Lung (tissue), 11 donors: ENCODE measurements at regions not wholly inside any gene's neighbourhood (a gene's known extent, or its start where the extent isn't known, plus 50 kb on each side); places are given as distances from the start of the nearest gene placed in this dataset.
A peak's percentile ranks its signal among the peaks of the same experiment; 100 is the strongest.

ENCODE experiments used
- ATAC-seq: fragments of 200-7000 bp; cut with Tn5 transposase; one replicate; pipeline ENCODE4 v1.9.1; 2020; ENCODE audit warnings: moderate number of reproducible peaks; ENCODE audit not compliant: insufficient read depth, low FRiP score
- DNase-seq, 3 donors: peaks; one replicate each; pipeline ENCODE4 v3.0.0-alpha.2; 2013 to 2017
- H3K27ac ChIP-seq, 2 donors: one replicate each; pipeline ENCODE4 v1.5.1; 2013; ENCODE audit warnings: mild to moderate bottlenecking in 2 of 2, moderate library complexity in 2 of 2, control low read depth in 1 of 2, inconsistent platforms in 1 of 2, low read depth in 1 of 2, low read length in 1 of 2
- H3K27me3 ChIP-seq, 3 donors: one replicate each; pipeline ENCODE4 v1.5.1; 2013; ENCODE audit warnings: low read length in 2 of 3; ENCODE audit not compliant: control insufficient read depth in 3 of 3, insufficient read depth in 3 of 3
- H3K36me3 ChIP-seq, 4 donors: one replicate each; pipeline ENCODE4 v1.5.1; 2013; ENCODE audit warnings: low read length in 4 of 4, mild to moderate bottlenecking in 1 of 4, moderate library complexity in 1 of 4; ENCODE audit not compliant: control insufficient read depth in 4 of 4, insufficient read depth in 4 of 4
- H3K4me1 ChIP-seq, 5 donors: one replicate each; pipeline ENCODE4 v1.5.1; 2013; ENCODE audit warnings: low read length in 5 of 5, mild to moderate bottlenecking in 2 of 5, moderate library complexity in 1 of 5; ENCODE audit not compliant: control insufficient read depth in 5 of 5, insufficient read depth in 5 of 5
- H3K4me3 ChIP-seq: one replicate; pipeline ENCODE4 v1.5.1; 2013; ENCODE audit warnings: mild to moderate bottlenecking, control low read depth, moderate library complexity
- H3K9ac ChIP-seq, 2 donors: one replicate each; pipeline ENCODE4 v1.5.1; 2013; ENCODE audit warnings: low read length in 2 of 2, control low read depth in 1 of 2; ENCODE audit not compliant: insufficient read depth in 1 of 2
- H3K9me3 ChIP-seq, 4 donors: one replicate each; pipeline ENCODE4 v1.5.1; 2013; ENCODE audit warnings: low read length in 3 of 4, mild to moderate bottlenecking in 1 of 4, moderate library complexity in 1 of 4; ENCODE audit not compliant: control insufficient read depth in 4 of 4, insufficient read depth in 3 of 4
- WGBS, 2 donors: extraction: QIAGEN DNeasy Blood & Tissue Kit; methylation state at CpG; one replicate each; pipeline ENCODE4 v1.1.7; 2013; 5-methylcytosine and 5-hydroxymethylcytosine counted together
- TF ChIP-seq, protein P1 (sequence below): IDR thresholded peaks from 2 replicates; pipeline ENCODE4 v1.5.1; 2012; ENCODE audit warnings: mild to moderate bottlenecking; ENCODE audit errors: control extremely low read depth, extremely low read depth
- donor health status: control.
- donor health status: control.
- donor health status: Bipolar disorder and iron deficiency.
- donor health status: healthy.
- donor health status: DM: yes; HTN: yes; CAD: no.

DNA sequence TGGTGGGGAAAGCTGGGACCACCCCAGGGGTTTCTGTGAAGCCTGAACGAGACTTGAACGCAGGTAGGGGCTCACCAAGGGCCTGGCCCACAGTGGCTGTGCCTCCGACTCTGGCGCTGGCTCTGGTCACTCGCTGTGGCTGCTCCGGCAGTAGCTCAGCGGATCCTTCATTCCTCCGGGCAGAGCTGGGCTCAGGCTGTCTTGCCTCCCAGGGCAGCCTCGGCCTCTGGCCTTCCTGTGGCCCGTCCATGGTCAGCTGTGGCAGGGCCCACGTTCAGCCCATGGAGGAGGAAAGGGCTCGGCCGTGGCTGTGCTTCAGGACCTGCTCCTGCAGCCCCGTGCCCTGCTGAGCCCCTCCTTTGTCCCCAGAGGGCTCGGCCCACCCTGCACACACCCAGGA is 162.9 kb upstream of the C1orf174 start:
- TF ChIP-seq, protein P1, sequence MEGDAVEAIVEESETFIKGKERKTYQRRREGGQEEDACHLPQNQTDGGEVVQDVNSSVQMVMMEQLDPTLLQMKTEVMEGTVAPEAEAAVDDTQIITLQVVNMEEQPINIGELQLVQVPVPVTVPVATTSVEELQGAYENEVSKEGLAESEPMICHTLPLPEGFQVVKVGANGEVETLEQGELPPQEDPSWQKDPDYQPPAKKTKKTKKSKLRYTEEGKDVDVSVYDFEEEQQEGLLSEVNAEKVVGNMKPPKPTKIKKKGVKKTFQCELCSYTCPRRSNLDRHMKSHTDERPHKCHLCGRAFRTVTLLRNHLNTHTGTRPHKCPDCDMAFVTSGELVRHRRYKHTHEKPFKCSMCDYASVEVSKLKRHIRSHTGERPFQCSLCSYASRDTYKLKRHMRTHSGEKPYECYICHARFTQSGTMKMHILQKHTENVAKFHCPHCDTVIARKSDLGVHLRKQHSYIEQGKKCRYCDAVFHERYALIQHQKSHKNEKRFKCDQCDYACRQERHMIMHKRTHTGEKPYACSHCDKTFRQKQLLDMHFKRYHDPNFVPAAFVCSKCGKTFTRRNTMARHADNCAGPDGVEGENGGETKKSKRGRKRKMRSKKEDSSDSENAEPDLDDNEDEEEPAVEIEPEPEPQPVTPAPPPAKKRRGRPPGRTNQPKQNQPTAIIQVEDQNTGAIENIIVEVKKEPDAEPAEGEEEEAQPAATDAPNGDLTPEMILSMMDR, result no peak
- H3K36me3 ChIP-seq, result peaks cover 0 to 4% (median 0%) of the 10 kb centered on the region in 4 donors
- no peak overlapping the region for H3K4me3 ChIP-seq
- ATAC-seq, result no peak
- no peak for DNase-seq
- H3K27me3 ChIP-seq, result peaks cover 0 to 2% (median under 1%) of the 10 kb centered on the region in 3 donors
- no peak overlapping the region for H3K27ac ChIP-seq
- no peak overlapping the region for H3K9ac ChIP-seq
- no peaks in the 10 kb centered on the region for H3K4me1 ChIP-seq
- WGBS, 2 donors, result 80 to 81% methylated on average over 15 of the region's 15 CpGs
- peaks cover 0 to 8% (median 0%) of the 10 kb centered on the region in 4 donors for H3K9me3 ChIP-seq

DNA sequence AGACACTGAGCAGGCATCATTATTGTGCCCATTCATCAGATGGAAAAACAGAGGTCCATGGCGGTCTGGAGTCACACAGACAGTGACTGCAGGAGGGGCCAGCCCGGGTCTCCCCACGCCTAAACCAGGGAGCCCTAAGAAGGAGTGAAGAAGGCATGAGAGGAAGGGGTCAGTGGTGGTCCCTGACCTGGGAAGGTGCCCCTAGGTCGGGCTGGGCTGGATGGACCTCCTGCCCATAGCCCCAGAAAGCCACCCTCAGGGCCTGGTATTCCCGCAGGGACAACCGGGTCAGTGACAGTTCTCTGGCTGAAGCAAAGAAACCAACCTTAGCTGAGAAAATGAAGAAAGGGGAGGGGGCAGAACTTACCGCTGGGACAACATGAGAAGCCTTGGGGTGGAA is 163.4 kb upstream of the C1orf174 start:
- WGBS, 2 donors, result 70 to 77% methylated on average over 7 of the region's 7 CpGs
- Histone ChIP-seq H3K27ac (no peak overlapping the region), H3K4me3 (no peak overlapping the region), H3K27me3 (peaks cover 0 to 6% (median 2%) of the 10 kb centered on the region in 3 donors), H3K9ac (no peak overlapping the region), H3K4me1 (no peaks in the 10 kb centered on the region), H3K9me3 (peaks cover 0 to 8% (median 0%) of the 10 kb centered on the region in 4 donors), H3K36me3 (peaks cover 0 to 4% (median 0%) of the 10 kb centered on the region in 4 donors)
- TF ChIP-seq, protein P1, result no peak
- DNase-seq, result no peak
- no peak for ATAC-seq

DNA sequence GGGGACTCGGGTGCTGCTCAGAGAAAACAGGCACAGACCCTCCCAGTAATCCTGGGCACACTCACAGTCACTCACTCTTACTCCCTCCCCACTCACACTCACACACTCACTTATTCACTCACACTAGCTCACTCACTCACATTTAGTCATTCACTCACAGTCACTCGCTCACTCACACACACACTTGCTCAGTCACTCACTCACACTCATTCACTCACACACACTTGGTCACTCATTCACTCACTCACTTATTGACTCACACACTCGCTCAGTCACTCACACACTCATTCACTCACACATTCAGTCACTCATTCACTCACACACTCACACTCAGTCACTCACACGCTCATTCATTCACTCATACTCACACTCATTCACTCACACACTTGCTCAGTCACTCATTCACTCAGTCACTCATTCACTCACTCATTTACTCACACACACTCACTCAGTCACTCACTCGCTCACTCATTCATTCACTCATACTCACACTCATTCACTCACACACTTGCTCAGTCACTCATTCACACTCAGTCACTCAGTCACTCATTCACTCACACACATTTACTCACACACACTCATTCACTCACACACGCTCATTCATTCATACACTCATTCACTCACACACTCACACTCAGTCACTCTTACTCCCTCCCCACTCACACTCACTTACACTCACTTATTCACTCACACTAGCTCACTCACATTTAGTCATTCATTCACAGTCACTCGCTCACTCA is 164.2 kb upstream of the C1orf174 start:
- ATAC-seq (no peak), DNase-seq (peak in 2 of 3 donors; percentile 29 to 42)
- WGBS, 2 donors, result 66 to 77% methylated on average over 6 to 7 of the region's 7 CpGs
- TF ChIP-seq, protein P1, result no peak
- Histone ChIP-seq H3K36me3 (peaks cover 0 to 4% (median 0%) of the 10 kb centered on the region in 4 donors), H3K27ac (no peak overlapping the region), H3K4me1 (no peaks in the 10 kb centered on the region), H3K4me3 (no peak overlapping the region), H3K9me3 (peaks cover 0 to 8% (median 0%) of the 10 kb centered on the region in 4 donors), H3K27me3 (peaks cover 0 to 9% (median 5%) of the 10 kb centered on the region in 3 donors), H3K9ac (no peak overlapping the region)
